Activated CD8-positive, alpha-beta T cell treated with anti-CD3 and anti-CD28 coated beads, Interleukin-2, amount 10 ng/mL, durations not matched to agents 7 days and 5 days (primary cell): ENCODE measurements at regions not wholly inside any gene's neighbourhood (a gene's known extent, or its start where the extent isn't known, plus 50 kb on each side); places are given as distances from the start of the nearest gene placed in this dataset.

Experiments used
- ATAC-seq: fragments of 150-1000 bp; cut with Tn5 transposase; one replicate; pipeline ENCODE4 v1.10.0; 2021; ENCODE audit warnings: moderate library complexity
- CTCF ChIA-PET: fragments of 350-600 bp; sonication (Branson Sonifier 250); formaldehyde crosslinking; loops from one replicate; lab custom pipeline; 2021; ENCODE audit warnings: antibody characterized with exemption; lab: Charles Lee
- POLR2A ChIA-PET: fragments of 350-600 bp; sonication (Branson Sonifier 250); formaldehyde crosslinking; loops from one replicate; lab custom pipeline; 2021; ENCODE audit warnings: antibody characterized with exemption; lab: Charles Lee
- DNase-seq: peaks from one replicate; pipeline ENCODE4 v3.0.0-alpha.2; 2020
- H3K27ac Mint-ChIP-seq: one replicate; pipeline ENCODE4 v1.8.0; 2021; ENCODE audit warnings: mild to moderate bottlenecking, mixed read lengths
- H3K27me3 Mint-ChIP-seq: one replicate; pipeline ENCODE4 v1.8.0; 2021; ENCODE audit warnings: low read depth, mixed read lengths
- H3K36me3 Mint-ChIP-seq: one replicate; pipeline ENCODE4 v1.8.0; 2021; ENCODE audit warnings: low read depth, mixed read lengths
- H3K4me1 Mint-ChIP-seq: one replicate; pipeline ENCODE4 v1.8.0; 2021; ENCODE audit warnings: low read depth, mixed read lengths
- H3K4me3 Mint-ChIP-seq: one replicate; pipeline ENCODE4 v1.8.0; 2021; ENCODE audit warnings: mild to moderate bottlenecking, mixed read lengths
- H3K9me3 Mint-ChIP-seq: one replicate; pipeline ENCODE4 v1.8.0; 2022; ENCODE audit warnings: mixed read lengths; ENCODE audit not compliant: insufficient read depth

- Mint-ChIP-seq H3K36me3 (no peaks in the 10 kb centered on the region), H3K4me3 (no peak overlapping the region), H3K27me3 (no peaks in the 10 kb centered on the region), H3K4me1 (no peaks in the 10 kb centered on the region), H3K9me3 (no peaks in the 10 kb centered on the region), H3K27ac (no peak overlapping the region)
- DNase-seq (no peak), ATAC-seq (no peak)
- CTCF ChIA-PET, result no interaction called here
- POLR2A ChIA-PET, result no interaction called here
Measured at GRCh38 chr20:40186826-40187225, 502.2 kb downstream of the MAFB start.

GRCh38 chr20:40181676-40182075 is 507.4 kb downstream of the MAFB start:
- CTCF ChIA-PET, result no interaction called here
- no peak for DNase-seq
- Mint-ChIP-seq H3K9me3 (no peaks in the 10 kb centered on the region), H3K27me3 (no peaks in the 10 kb centered on the region), H3K4me1 (no peaks in the 10 kb centered on the region), H3K27ac (no peak overlapping the region), H3K36me3 (no peaks in the 10 kb centered on the region), H3K4me3 (no peak overlapping the region)
- POLR2A ChIA-PET, result no interaction called here
- ATAC-seq, result no peak

GRCh38 chr20:40176098-40176841 is 512.8 kb downstream of the MAFB start:
- no peak overlapping the region for H3K4me3 Mint-ChIP-seq
- POLR2A ChIA-PET, result no interaction called here
- no peaks in the 10 kb centered on the region for H3K9me3 Mint-ChIP-seq
- ATAC-seq (no peak), DNase-seq (no peak)
- H3K27ac Mint-ChIP-seq, result no peak overlapping the region
- H3K27me3 Mint-ChIP-seq, result no peaks in the 10 kb centered on the region
- CTCF ChIA-PET, result no interaction called here
- H3K4me1 Mint-ChIP-seq, result no peaks in the 10 kb centered on the region
- H3K36me3 Mint-ChIP-seq, result no peaks in the 10 kb centered on the region

- no peaks in the 10 kb centered on the region for H3K4me1 Mint-ChIP-seq
- POLR2A ChIA-PET, result no interaction called here
- ATAC-seq (no peak), DNase-seq (no peak)
- CTCF ChIA-PET, result no interaction called here
- peaks cover 2% of the 10 kb centered on the region for H3K27me3 Mint-ChIP-seq
- no peaks in the 10 kb centered on the region for H3K36me3 Mint-ChIP-seq
- no peak overlapping the region for H3K27ac Mint-ChIP-seq
- H3K4me3 Mint-ChIP-seq, result no peak overlapping the region
- H3K9me3 Mint-ChIP-seq, result no peaks in the 10 kb centered on the region
Measured at GRCh38 chr20:40175296-40175695, 513.7 kb downstream of the MAFB start.

GRCh38 chr20:40173872-40174271 is 515.2 kb downstream of the MAFB start:
- POLR2A ChIA-PET, result no interaction called here

GRCh38 chr20:40168981-40169620 is 519.9 kb downstream of the MAFB start:
- no peak overlapping the region for H3K27ac Mint-ChIP-seq
- H3K4me1 Mint-ChIP-seq, result no peaks in the 10 kb centered on the region
- no peak overlapping the region for H3K4me3 Mint-ChIP-seq
- ChIA-PET POLR2A (no interaction called here), CTCF (no interaction called here)
- DNase-seq (no peak), ATAC-seq (no peak)
- no peaks in the 10 kb centered on the region for H3K9me3 Mint-ChIP-seq
- no peaks in the 10 kb centered on the region for H3K36me3 Mint-ChIP-seq
- H3K27me3 Mint-ChIP-seq, result peaks cover 2% of the 10 kb centered on the region

More at GRCh38 chr20:40173872-40174271, 515.2 kb downstream of the MAFB start:
- Mint-ChIP-seq H3K4me3 (no peak overlapping the region), H3K27ac (no peak overlapping the region), H3K9me3 (no peaks in the 10 kb centered on the region), H3K4me1 (no peaks in the 10 kb centered on the region), H3K27me3 (peaks cover 2% of the 10 kb centered on the region), H3K36me3 (no peaks in the 10 kb centered on the region)
- DNase-seq (no peak), ATAC-seq (no peak)
- CTCF ChIA-PET, result no interaction called here

- no peak for ATAC-seq
- Mint-ChIP-seq H3K36me3 (no peaks in the 10 kb centered on the region), H3K4me1 (no peaks in the 10 kb centered on the region), H3K27ac (no peak overlapping the region), H3K9me3 (no peaks in the 10 kb centered on the region), H3K27me3 (no peaks in the 10 kb centered on the region), H3K4me3 (no peak overlapping the region)
- DNase-seq, result no peak
- ChIA-PET POLR2A (no interaction called here), CTCF (no interaction called here)
Measured at GRCh38 chr20:40161391-40161790, 527.6 kb downstream of the MAFB start.

GRCh38 chr20:40160097-40160550 is 528.9 kb downstream of the MAFB start:
- Mint-ChIP-seq H3K4me3 (no peak overlapping the region), H3K9me3 (no peaks in the 10 kb centered on the region), H3K27me3 (no peaks in the 10 kb centered on the region), H3K36me3 (no peaks in the 10 kb centered on the region), H3K27ac (no peak overlapping the region), H3K4me1 (no peaks in the 10 kb centered on the region)
- peak; percentile 36 for DNase-seq
- ChIA-PET POLR2A (no interaction called here), CTCF (interaction anchor here (0.6 to 2.0 kb wide), 5 partner anchors 12 to 891 kb away, joined by 3 to 9 read pairs (median 3); no protein-coding TSS in a partner anchor)
- no peak for ATAC-seq

- DNase-seq, result no peak
- Mint-ChIP-seq H3K9me3 (no peaks in the 10 kb centered on the region), H3K4me3 (no peak overlapping the region), H3K27ac (no peak overlapping the region), H3K36me3 (no peaks in the 10 kb centered on the region), H3K27me3 (no peaks in the 10 kb centered on the region), H3K4me1 (no peaks in the 10 kb centered on the region)
- ChIA-PET CTCF (interaction anchor here (2.0 kb wide), 1 partner anchor 804 kb away, joined by 9 read pairs; no protein-coding TSS in a partner anchor), POLR2A (no interaction called here)
- no peak for ATAC-seq
Measured at GRCh38 chr20:40159276-40159675, 529.8 kb downstream of the MAFB start.

- Mint-ChIP-seq H3K36me3 (no peaks in the 10 kb centered on the region), H3K27me3 (no peaks in the 10 kb centered on the region), H3K27ac (no peak overlapping the region), H3K4me1 (no peaks in the 10 kb centered on the region), H3K9me3 (no peaks in the 10 kb centered on the region), H3K4me3 (no peak overlapping the region)
- POLR2A ChIA-PET, result no interaction called here
- CTCF ChIA-PET, result no interaction called here
- ATAC-seq, result no peak
- no peak for DNase-seq
Measured at GRCh38 chr20:40156600-40157317, 532.3 kb downstream of the MAFB start.

GRCh38 chr20:40154514-40154913 is 534.5 kb downstream of the MAFB start:
- Mint-ChIP-seq H3K9me3 (no peaks in the 10 kb centered on the region), H3K4me3 (no peak overlapping the region), H3K27ac (no peak overlapping the region), H3K4me1 (no peaks in the 10 kb centered on the region), H3K36me3 (no peaks in the 10 kb centered on the region), H3K27me3 (no peaks in the 10 kb centered on the region)
- ChIA-PET CTCF (no interaction called here), POLR2A (no interaction called here)
- DNase-seq (no peak), ATAC-seq (no peak)

- Mint-ChIP-seq H3K27ac (no peak overlapping the region), H3K4me3 (no peak overlapping the region), H3K4me1 (no peaks in the 10 kb centered on the region), H3K27me3 (no peaks in the 10 kb centered on the region), H3K36me3 (no peaks in the 10 kb centered on the region), H3K9me3 (no peaks in the 10 kb centered on the region)
- no peak for DNase-seq
- no peak for ATAC-seq
- CTCF ChIA-PET, result no interaction called here
- POLR2A ChIA-PET, result no interaction called here
Measured at GRCh38 chr20:40148886-40149285, 540.1 kb downstream of the MAFB start.
